HG02763 (cell line): ENCODE measurements at regions not wholly inside any gene's neighbourhood (a gene's known extent, or its start where the extent isn't known, plus 50 kb on each side); places are given as distances from the start of the nearest gene placed in this dataset.

Experiments
- ATAC-seq: cut with Tn5 transposase; IDR thresholded peaks from one replicate; pipeline ENCODE4 v1.9.1; 2021; ENCODE audit warnings: mild to moderate bottlenecking, moderate library complexity; ENCODE audit not compliant: unreplicated experiment

DNA sequence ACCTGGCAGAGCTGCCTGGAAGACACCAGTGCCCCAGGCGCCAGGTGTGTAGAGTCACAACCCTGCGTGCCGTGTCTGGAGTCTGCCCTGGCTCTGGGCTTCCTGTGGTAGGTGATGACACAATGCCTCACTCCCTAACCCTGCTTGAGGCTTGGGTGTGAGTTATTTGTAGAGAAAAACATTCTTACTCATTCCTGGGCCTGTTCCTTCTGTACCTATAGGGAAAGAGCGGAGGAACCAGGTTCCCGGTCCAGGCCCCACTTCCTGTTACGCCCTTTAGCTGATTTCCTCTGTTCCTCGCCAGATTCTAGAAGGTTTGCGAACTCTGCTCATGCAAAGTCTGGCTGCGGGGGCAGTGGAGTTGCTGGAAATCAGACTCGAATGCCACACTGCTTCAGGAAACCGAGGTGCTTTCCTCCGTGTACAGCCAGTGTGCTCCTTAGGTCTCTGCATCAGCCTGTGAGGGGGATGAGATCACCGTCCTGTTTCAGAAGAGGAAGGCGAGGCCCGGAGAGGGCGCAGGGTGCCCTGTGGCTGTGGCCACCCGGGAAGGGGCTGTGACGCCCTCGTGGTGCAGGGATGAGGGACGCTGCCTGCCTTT lies 67.1 kb upstream of the DUSP22 start:
- no peak for ATAC-seq

DNA sequence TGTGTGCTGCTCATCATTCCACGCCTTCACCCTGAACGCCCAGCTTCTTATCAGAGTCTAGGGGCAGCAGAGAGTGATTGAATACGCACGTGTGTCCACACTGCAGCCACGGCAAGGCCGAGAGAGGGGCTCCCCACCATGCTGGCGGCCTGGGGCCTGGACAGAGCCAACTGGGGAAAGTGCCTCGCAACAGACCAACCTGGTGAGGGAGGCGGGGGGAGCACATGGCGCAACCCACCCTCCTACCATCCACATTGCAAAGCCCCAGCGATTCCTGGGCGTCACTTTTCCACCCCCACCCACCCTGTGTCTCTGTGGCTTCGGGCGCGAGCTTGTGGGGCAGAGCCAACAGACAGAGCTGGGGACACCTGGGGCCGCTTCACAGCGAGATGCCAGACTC lies 66.4 kb upstream of the DUSP22 start:
- no peak for ATAC-seq

DNA sequence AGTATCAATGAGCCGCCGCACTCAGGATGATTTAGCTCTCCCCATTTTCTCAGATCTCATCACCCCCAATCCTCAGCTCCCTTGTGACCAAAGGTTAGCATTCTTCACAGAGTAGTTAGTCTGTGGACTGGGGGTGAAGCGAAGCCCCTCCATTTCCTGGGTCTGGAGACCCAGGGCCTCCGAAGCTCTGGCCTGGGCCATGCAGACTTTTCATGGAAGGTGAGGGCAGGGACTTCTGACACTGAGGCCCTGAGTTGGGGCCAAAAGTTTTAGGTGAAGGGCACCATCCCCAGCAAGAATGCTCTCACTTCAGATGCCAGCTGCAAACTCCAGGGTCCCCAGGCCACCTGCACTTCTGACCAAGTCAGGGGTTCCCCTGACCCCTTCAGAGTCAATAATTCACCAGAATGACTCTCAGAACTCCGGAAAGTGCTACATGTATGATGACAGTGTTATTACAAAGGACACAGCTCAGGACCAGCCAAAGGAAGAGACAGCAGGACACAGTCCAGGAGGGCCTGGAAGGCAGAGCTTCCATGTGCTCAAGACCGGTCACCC lies 65.7 kb upstream of the DUSP22 start:
- ATAC-seq: peak; percentile 26

DNA sequence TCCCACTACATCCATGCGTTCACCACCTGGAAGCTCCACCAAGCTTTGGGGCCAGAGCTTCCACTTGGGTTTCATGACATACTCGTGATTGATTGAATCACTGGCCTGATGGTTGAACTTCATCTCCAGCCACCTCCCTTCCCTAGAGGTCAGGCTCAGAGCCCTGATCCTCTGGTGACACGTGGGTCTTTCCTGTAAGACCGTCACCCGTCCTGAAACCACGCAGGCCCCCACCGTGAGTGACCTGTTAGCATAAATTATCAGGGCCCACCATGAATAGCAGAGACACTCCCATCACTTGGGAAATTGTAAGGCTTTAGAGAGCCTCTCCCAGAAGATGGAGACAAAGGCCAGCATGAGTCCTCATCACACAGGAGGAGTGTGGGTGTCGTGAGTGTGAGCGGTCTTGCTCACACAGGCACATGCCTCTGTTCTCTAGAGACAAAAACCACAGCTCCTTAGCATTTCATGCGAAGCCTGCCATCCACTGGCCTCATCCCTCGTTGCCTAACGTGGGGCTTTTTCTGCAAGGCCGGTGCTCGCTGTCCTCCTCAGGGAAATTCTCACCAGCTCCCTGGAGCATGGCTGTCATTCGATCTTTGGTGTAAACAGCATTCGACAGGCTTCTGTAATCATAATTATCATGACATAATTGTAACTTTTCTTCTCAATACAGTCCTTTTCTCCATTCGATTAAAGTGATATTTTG lies 65.1 kb upstream of the DUSP22 start:
- ATAC-seq: peak; percentile 34

DNA sequence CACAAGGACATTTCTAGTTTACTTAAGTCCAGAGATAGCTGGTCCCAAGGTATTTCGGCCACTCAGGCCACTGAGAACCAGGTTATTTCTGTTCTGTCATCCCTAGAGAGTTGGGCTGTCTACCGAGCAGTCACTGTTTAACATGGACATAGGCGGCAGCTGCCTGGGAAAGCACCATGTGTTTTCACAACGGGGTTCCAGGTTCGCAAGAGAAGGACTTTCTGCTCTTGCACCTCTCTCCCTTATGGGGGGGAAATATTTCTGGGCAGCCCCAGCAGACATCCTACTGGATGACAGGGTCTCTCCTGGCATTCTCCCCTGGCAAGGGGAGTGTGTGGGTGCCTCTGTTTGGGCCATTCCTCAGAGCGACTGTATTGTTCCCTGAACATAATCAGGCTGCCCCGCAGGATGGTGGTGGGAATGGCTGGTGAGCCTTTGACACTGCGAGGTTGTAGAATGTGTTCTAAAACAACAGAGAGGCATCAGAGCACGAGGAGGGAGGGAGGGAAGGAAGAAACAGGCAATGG lies 64.4 kb upstream of the DUSP22 start:
- ATAC-seq: peak; percentile 22

DNA sequence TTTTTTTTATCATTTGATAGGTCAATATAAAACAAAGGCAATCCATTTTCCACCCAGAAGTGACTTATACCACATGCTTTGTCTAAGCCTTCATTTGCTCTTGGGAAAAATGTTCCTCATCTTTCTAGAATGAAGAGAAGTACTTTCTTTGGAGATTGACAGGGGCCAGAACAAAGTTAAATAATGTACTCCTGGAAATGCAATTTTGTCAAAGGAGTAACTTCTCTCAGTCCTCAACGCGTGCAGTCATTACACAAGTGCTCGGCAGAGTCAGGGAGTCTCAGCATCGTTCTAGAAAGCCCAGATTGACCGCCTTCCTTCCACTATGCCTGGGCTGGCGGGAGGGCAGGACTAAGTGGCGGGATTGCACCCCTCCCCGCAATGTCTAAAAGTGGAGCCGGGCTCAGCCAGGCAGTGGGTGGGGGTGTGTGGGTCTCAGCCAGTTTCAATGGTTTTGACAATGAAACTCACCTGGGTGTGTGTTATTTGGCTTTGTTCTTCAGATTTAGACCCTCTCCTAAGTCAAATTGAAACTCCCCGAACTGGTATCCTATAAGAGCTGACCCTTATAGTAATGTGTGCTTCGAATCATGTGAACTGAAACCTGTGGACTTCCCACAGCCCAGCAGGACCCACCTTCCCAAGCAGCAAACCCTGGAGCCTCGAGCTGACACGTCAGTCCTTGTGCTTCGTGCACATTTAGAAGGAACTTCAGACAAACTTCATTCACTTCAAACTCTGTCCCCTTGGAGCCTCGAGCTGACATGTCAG lies 63.2 kb upstream of the DUSP22 start:
- ATAC-seq: peak; percentile 22

DNA sequence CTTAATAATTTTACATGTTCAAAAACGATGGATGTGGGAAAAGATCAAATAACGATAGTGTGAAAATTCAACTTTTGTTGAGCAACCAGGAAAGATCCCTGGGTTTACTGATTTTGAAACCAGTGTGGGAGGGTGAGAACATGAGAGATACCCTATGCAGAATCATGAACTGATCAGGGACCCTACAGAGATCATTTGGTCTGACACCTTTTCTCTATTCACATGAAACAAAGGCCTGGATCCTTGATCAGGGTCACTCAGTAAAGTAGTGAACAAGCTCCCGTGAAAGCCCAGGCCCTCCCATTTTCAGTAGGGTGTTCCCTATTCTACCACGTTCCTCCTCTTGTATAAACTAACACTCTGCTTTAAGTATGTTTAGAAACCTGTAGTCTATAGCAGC lies 60.5 kb upstream of the DUSP22 start:
- ATAC-seq: no peak

DNA sequence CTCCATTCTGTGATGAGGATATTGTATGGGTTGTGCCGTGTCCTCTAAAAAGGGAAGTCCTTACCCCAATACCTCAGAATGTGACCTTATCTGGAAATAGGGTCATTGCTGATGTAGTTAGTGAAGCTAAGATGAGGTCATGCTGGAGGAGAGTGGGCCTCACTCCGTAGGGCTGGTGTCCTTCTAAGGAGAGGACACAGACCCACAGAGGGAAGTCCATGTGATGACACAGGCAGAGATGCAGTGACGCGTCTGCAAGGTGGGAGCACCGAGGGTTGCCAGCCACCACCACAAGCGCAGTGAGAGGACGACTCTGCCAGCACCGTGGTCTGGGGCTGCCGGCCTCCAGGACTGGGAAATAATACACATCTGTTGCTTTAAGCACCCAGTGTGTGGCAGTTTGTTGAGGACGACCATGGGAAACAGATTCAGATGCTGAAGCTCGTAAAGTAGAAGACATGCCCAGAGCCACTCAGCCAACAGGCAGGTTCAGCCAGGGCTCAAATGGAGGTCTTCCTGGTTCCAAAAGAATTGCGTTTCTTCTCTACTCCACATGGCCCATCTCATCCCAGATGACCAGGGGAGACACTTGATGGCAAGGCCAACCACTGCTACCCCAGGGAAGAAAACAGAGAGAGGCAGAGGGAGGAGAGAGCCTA lies 59.2 kb upstream of the DUSP22 start:
- no peak for ATAC-seq

DNA sequence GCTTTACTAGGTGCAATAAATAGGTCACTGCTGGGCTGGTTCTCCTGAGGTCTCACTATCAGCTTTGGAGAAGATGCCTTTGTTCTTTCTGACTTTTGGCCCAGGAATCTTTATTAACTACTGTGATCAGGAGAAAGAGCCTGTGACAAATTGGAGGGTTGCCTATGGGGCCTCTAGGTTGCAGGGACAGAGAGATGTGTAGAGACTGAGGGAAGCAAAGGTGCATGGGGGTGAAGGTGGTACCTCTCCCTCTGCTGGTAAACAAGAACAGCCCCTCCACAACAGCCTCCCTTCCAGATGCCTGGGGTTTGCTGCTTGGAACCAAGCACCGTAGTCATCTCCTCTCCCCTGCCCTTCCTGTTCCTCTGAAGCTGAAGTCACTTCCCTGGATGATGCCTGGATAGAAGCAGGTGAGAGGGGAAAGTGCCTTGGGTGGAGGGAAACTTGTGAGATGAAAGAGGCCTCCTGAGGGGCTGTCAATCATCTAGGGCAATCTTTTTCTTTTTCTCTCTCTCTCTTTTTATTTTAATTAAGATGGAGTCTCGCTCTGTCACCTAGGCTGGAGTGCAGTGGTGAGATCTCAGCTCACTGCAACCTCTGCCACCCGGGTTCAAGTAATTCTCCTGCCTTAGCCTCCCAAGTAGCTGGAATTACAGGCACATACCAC lies 57.4 kb upstream of the DUSP22 start:
- ATAC-seq: no peak

DNA sequence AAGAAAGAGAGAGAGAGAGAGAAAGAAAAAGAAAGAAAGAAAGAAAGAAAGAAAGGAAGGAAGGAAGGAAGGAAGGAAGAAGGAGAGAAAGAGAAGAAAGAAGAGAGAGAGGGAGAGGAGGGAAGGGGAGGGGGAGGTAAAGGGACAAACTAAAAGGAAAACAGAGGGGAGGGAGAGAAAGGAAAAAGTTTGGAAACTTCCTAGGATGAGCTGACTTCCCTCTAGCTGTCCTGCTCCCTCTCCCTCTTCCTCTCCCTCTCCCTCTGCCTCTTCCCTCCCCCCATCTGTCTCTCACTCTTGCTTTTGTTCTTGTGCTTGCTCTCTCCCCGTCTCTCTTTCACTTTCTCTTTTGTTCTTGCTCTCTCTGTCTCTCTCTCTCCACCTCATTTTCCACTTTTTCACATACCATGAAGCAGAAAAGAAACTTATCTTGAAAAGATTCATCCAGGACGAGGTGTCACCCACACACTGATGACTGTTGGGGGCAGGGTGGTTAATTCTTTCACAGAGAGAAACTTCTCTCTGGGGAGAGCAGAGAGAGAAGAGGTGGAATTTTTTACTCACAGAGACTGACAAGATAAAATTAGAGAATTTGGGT lies 56.4 kb upstream of the DUSP22 start:
- ATAC-seq: peak; percentile 65

DNA sequence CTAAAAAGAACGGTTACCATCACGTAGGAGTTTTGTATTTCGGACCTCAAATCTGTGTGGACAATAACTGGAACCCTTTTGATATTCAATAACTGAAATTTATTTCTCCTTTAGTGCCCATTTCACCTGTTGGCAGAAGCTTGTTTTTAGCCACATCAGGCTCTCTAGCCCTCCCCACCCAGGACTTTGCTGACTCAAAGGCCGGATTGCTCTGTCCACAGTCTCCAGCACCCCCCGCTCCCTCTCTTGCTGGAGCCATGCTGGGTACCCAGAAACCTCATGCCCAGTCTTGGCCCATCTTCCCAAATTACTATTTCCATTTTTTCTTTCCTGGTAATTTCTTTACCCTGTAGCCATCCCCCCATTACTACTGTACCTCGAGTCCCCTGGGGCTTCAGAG lies 55.8 kb upstream of the DUSP22 start:
- no peak for ATAC-seq

DNA sequence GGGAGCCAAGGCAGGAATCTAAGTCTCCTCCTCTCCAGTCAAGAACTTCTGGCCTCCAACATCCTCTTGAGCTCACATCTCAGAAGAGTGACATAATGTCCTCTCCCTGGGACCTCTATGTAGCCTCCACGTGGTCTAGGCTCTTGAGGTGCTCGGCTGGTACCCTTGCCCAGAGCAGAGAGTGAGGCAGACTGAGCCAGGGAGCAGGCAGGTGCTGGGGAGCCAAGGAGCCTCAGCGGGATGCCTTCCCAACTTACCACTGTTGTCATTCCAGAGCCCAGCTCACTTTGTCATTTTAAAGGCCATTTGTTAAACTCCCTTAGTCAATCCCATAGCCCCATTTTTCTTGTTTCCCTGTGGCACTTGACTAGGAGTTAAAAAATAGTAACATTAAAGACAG lies 52.1 kb upstream of the DUSP22 start:
- ATAC-seq: no peak

DNA sequence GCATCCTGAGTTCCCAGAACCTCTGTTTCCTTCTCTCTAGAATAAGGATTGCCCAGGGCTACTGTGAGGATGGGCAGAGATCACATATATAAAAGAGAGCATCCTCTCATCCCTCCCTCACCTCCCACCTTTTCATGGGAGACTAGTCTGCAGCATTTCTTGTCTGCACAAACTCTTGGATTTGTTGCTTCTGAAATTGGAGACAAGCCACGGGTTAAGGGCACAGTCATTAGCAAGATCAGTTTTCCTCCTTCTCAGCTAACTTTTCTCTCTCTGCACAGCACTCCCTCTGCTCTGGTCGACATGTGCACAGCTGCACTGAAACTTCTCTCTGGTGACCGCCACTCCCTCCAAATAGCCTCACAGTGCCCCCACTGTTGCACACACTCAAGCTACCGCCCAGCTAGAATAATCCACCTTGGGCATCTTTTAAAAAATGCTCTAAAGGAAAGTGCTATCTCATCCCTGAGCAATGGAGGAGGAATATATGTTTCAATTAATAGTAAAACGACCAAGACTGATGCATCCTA lies 50.9 kb upstream of the DUSP22 start:
- no peak for ATAC-seq
